ENCODE measurements at regions not wholly inside any gene's neighbourhood (a gene's known extent, or its start where the extent isn't known, plus 50 kb on each side); places are given as distances from the start of the nearest gene placed in this dataset.
A peak's percentile ranks its signal among the peaks of the same experiment; 100 is the strongest.
"Not testable (repeated sequence)": the region's sequence is repeated elsewhere in the genome, so short reads cannot be mapped to it uniquely, and the experiment has no call there.

DNA sequence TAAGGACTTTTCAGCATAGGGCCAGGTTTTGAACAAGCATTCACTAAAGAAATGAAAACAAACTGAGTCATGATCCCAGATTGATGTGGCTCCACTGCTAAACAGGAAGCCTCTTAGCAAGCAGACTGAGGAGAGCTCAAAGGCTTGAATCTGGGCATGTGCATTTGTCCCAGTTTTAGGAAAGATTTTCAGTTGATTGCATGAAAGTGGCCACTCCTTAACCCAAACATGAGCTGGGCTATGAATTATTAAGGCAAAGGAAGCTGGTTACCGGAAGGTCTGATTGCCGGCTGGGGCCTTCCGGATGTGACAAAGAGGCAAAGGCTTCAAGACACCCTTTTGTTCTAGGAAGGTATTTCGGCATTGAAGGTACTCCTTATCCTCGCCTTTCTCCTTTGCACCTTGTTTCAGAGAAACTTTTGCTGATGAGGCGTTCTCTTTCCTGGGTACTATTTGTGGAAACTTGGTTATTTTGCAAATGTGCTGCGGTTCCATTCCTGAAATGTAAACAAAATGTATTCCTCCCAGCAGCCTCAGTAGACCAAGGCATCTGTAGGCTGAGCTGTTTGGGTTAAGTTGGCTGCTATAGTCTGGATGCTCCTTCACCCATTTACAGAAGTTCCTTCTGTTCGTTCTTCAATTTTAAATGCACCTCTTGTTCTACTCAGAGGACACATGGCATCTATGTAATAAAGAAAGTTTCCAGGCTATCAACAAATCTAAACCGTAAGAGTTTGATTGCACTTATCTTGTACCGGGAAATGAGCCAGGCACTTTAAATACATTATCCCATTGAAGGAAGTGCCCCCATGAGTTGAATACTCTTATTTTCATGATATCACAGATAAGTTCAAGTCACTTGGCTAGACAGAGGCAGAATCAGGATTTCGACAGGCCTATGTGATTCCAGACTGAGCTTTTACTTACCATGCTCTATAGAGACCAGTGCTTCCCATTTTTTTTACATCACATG lies 115.6 kb upstream of the METAP2 start:
- no peak for DNase-seq

DNA sequence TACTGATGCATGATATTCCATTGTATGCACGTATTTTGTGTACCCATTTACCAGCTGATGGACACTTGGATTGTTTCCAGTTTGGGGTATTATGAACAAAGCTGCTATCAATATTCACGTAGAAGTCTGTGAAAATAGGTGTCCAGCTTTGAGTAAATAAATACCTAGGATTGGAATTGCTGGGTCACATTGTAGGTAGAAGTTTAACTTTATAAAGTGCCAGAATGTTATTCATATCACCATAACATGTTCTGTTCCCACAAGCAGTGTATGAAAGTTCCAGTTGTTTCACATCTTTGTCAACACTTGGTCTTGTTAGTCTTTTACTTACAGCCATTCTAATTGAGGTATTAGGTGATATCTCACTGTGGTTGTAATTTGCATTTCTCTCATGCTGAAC lies 108.0 kb upstream of the METAP2 start:
- DNase-seq = no peak

GRCh38 chr12:95368931-95369330 lies 105.0 kb upstream of the METAP2 start:
- no peak for DNase-seq

GRCh38 chr12:95371571-95371970 lies 102.4 kb upstream of the METAP2 start:
- no peak for DNase-seq

DNA sequence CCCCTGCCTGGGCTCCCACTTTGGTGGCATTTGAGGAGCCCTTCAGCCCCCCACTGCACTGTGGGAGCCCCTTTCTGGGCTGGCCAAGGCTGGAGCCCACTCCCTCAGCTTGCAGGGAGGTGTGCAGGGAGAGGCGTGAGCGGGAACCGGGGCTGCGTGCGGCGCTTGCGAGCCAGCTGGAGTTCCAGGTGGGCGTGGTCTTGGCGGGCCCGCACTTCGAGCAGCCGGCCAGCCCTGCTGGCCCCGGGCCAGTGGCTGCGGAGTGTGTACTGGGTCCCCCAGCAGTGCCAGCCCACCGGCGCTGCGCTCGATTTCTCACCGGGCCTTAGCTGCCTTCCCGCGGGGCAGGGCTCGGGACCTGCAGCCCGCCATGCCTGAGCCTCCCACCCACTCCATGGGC lies 94.5 kb upstream of the METAP2 start:
- DNase-seq = not testable (repeated sequence)

GRCh38 chr12:95380334-95380733 lies 93.6 kb upstream of the METAP2 start:
- DNase-seq = not testable (repeated sequence)

DNA sequence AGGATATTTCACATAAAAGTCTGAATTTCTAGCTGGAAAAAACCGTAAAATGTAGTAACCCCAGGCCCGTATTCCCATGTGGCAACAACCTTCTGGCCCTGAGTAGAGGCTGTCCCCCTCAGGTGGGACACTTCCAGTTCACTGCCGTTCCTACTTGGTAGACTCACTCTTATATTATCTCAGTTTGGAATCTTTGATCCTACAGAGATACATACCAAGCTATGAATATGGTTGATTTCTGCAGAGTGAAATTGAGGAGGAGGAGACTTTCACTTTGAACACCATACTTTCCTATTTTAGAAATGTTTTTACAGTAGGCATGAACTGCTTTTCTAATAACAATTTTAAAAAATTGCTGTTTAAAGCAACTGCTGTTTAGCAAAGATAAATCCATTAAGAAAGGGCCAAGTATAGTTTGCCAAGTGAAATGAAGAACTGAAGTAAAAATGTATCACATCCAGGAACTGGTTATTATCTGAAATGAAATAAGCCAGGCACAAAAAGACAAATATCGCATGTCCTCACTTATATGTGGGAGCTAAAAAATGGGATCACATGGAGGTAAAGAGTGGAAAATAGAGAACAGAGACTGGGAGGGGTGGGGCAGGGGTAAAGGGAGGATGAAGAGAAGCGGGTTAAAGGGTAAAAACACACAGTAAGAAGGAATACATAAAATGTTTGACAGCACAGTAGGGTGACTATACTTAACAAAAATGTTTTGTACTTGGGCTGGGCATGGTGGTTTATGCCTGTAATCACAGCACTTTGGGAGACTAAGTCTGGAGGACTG lies 92.8 kb upstream of the METAP2 start:
- no peak for DNase-seq

GRCh38 chr12:95383920-95384319 lies 90.0 kb upstream of the METAP2 start:
- peak in 9 of 56 donors; percentile 0 to 31 (median 2) for DNase-seq

GRCh38 chr12:95384785-95385184 lies 89.2 kb upstream of the METAP2 start:
- no peak for DNase-seq

DNA sequence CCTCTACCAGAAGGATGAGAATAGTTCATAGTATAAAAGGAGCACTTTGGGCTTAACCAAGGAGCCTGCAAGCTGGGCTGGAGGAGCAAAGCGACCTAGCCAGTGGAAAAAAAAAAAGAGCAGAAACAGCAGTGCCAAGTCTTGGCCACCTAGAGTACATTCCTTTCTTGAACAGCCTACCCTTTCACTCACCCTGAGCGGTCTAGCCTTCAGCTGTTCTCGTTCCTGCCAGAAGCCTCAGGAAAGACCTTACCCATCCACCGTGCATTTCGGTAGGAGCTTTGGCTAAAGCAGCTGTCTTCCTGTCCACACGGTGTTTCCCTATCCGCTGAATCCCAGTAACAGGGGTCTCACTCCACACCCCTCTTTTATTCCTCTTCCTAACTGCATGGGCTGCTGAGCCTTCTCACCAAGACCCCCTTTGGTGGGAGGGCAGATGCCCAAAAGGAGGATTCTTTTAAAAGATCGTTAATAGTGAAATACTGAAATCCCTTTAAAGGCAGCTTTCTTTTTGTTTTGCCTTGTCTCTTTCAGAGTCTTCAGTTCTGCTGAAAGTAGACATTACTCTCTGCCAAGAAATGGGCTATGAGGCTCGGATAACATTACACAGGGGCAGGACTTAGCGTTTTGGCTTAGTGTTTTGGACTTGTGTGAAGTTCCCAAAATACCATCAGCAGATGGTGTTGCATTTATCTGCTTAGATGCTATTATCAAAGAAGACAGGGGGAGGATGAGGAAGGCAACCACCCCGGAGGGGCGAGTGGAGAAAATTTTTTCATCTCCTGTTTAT lies 88.5 kb upstream of the METAP2 start:
- peak in 4 of 56 donors; percentile 2 to 7 (median 4) for DNase-seq

DNA sequence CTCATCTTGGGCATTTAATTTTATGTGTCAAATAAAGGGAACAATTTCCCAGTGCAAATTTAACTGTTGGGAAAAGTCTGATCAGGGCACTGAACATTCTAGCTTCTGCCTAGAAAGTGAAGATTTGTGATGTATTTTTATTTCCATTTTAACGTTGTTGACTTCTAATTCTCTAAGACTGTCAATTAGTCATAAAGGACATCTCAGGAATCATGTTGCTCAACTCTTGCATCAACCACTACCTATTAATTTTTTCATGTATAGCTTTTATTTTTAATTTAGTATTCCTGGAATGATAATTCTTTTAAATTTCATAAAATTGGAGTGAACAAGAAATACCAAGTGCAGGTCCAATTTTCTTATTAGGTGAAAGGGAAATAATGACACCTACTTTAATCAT lies 87.9 kb upstream of the METAP2 start:
- DNase-seq = no peak

- not testable (repeated sequence) for DNase-seq
These were observed 85.7 kb upstream of the METAP2 start for GRCh38 chr12:95388260-95388659.

GRCh38 chr12:95390192-95390591 lies 83.8 kb upstream of the METAP2 start:
- no peak for DNase-seq

GRCh38 chr12:95390932-95391331 lies 83.0 kb upstream of the METAP2 start:
- DNase-seq = no peak

GRCh38 chr12:95393191-95393790 lies 80.7 kb upstream of the METAP2 start:
- no peak for DNase-seq

DNA sequence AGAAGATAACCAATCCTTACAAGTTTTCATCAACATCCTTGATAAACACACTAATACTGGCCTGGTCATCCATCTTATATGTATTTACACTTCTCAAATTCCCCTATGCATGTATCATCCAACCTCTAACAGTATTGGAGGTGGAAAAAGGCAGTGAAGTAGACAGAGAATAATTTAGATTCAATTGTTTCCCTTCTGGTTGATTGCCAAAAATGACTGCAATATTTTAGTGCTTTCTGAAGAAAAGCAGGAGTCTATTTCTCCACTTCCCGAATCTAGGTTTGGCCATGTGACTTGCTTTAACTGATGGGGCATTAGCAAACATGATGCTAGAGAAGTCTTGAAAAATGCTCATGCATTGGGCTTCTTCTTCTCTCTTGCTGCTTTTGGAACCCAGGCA lies 78.3 kb upstream of the METAP2 start:
- no peak for DNase-seq

GRCh38 chr12:95396849-95397468 lies 77.0 kb upstream of the METAP2 start:
- DNase-seq = no peak

GRCh38 chr12:95397571-95397970 lies 76.4 kb upstream of the METAP2 start:
- no peak for DNase-seq

DNA sequence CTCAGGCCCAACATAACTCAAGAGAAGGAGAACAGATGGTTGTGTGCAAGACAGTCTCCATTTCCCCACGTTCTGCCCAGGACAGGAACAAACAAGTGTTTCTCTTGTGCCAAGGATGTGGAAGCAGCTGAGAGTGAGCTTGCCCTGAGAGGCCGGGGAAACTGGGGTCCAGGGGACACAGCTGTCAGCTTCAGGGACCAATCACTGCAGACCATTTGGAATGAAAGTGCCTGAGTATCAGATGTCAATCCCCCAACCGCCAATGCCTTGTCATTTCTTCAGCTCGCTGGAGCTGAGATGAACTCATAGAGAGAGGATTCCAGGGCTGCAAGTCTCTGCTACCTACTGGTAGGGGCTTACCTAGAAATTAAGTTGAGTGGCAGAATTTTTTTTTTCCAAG lies 71.9 kb upstream of the METAP2 start:
- DNase-seq = no peak

GRCh38 chr12:95408201-95408600 lies 65.8 kb upstream of the METAP2 start:
- DNase-seq = no peak

DNA sequence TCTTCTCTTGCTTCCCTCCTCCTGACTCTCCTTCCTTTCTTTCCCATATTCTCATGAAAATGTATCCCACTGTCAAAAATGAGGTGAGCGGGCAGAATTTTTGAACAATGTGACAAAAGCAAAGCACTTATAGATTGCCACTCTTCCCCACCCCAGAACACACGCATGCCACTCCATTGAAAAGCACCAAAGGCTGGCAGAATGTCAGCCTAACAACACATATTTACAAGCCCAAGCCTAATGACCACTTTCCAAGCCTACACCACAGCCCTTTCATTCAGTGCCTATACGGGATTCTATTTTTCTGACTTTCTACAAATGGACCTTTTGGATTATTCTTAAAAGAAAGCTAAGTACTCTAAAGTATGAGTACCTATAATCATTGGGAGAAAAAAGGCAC lies 62.9 kb upstream of the METAP2 start:
- no peak for DNase-seq

Data from nucleus accumbens (tissue), 56 donors.